Fibroblast of villous mesenchyme (primary cell): ENCODE measurements at regions not wholly inside any gene's neighbourhood (a gene's known extent, or its start where the extent isn't known, plus 50 kb on each side); places are given as distances from the start of the nearest gene placed in this dataset.

Source experiments
- DNase-seq: peaks from one replicate; pipeline ENCODE4 v3.0.0-alpha.2; 2010; ENCODE audit warnings: low read depth
- H3K4me3 ChIP-seq: 2 replicates; pipeline ENCODE4 v1.5.1; 2011; ENCODE audit warnings: low read depth, mild to moderate bottlenecking, low read length
- CTCF ChIP-seq: IDR thresholded peaks from 2 replicates; pipeline ENCODE4 v1.5.1; 2012; ENCODE audit warnings: low read depth, mild to moderate bottlenecking, low read length; ENCODE audit not compliant: insufficient read depth

GRCh38 chr20:57060407-57061050, 205.9 kb downstream of the BMP7 start:
- DNase-seq = no peak
- H3K4me3 ChIP-seq = no peak overlapping the region
- TF ChIP-seq CTCF = no peak

GRCh38 chr20:57061051-57061900, 205.2 kb downstream of the BMP7 start:
- TF ChIP-seq CTCF = peak; percentile 63
- H3K4me3 ChIP-seq = no peak overlapping the region
- DNase-seq = peak; percentile 54

GRCh38 chr20:57062241-57062640, 204.2 kb downstream of the BMP7 start:
- H3K4me3 ChIP-seq = no peak overlapping the region
- DNase-seq = no peak
- no peak for TF ChIP-seq CTCF

GRCh38 chr20:57062696-57063270, 203.7 kb downstream of the BMP7 start:
- no peak for TF ChIP-seq CTCF
- DNase-seq = no peak
- no peak overlapping the region for H3K4me3 ChIP-seq

- no peak for TF ChIP-seq CTCF
- DNase-seq = no peak
- no peak overlapping the region for H3K4me3 ChIP-seq
Observed at GRCh38 chr20:57064836-57065235, 201.6 kb downstream of the BMP7 start.

- H3K4me3 ChIP-seq = no peak overlapping the region
- no peak for TF ChIP-seq CTCF
- peak; percentile 48 for DNase-seq
Observed at GRCh38 chr20:57065646-57066045, 200.8 kb downstream of the BMP7 start.
